K562 (cell line): ENCODE measurements at regions not wholly inside any gene's neighbourhood (a gene's known extent, or its start where the extent isn't known, plus 50 kb on each side); places are given as distances from the start of the nearest gene placed in this dataset.

Experiments used
- ATF2 ChIP-seq: sonication (generic); formaldehyde crosslinking; IDR thresholded peaks from 2 replicates; pipeline ENCODE4 v1.8.1; 2022; ENCODE audit warnings: missing genetic modification reagents
- ATF4 ChIP-seq: fragments of 450-650 bp; formaldehyde crosslinking; IDR thresholded peaks from 2 replicates; pipeline ENCODE4 v1.4.0; 2022; ENCODE audit warnings: mild to moderate bottlenecking, moderate library complexity
- CHD1 ChIP-seq: fragments of 200-600 bp; sonication (generic); IDR thresholded peaks from one replicate; pipeline ENCODE4 v1.6.1; 2012; ENCODE audit warnings: mild to moderate bottlenecking, moderate library complexity, low read length, inconsistent platforms
- EZH2 ChIP-seq: IDR thresholded peaks from 2 replicates; pipeline ENCODE4 v1.6.1; 2012; ENCODE audit warnings: low read depth, mild to moderate bottlenecking, inconsistent platforms, low read length, borderline replicate concordance
- FOSL1 ChIP-seq: fragments of 200-800 bp; sonication (Bioruptor generic); conservative IDR thresholded peaks from 2 replicates; pipeline ENCODE4 v1.6.1; 2016; ENCODE audit warnings: missing genetic modification characterization, missing compliant biosample characterization
- GTF2F1 ChIP-seq: IDR thresholded peaks from 2 replicates; pipeline ENCODE4 v1.6.1; 2011; ENCODE audit warnings: low read depth, low read length, improper control_type of control experiment
- KLF13 ChIP-seq: fragments of 450-650 bp; IDR thresholded peaks from 2 replicates; pipeline ENCODE4 v1.6.1; 2016; ENCODE audit warnings: missing genetic modification characterization, low read depth, mild to moderate bottlenecking, missing compliant biosample characterization, moderate library complexity, borderline replicate concordance
- L3MBTL2 ChIP-seq: fragments of 450-650 bp; IDR thresholded peaks from 2 replicates; pipeline ENCODE4 v1.6.1; 2016; ENCODE audit warnings: mild to moderate bottlenecking, moderate library complexity
- POLR2A ChIP-seq: fragments of 450-650 bp; conservative IDR thresholded peaks from 2 replicates; pipeline ENCODE4 v1.6.1; 2016
- TSC22D4 ChIP-seq: fragments of 450-650 bp; IDR thresholded peaks from 2 replicates; pipeline ENCODE4 v1.6.1; 2016; ENCODE audit warnings: missing genetic modification characterization, missing biosample characterization, control low read depth
- ZNF347 ChIP-seq: fragments of 450-650 bp; formaldehyde crosslinking; IDR thresholded peaks from 2 replicates; pipeline ENCODE4 v1.4.0; 2020; ENCODE audit warnings: low read depth, mild to moderate bottlenecking, moderate library complexity

GRCh38 chr2:240365971-240366471 is 69.4 kb upstream of the GPC1 start:
- TF ChIP-seq ATF2 (CRISPR knock-in tag) (no peak), L3MBTL2 (no peak), CHD1 (no peak), EZH2 (no peak), POLR2A (no peak), ATF4 (no peak), KLF13 (tag) (no peak), ZNF347 (CRISPR knock-in tag) (no peak), TSC22D4 (tag) (no peak), GTF2F1 (no peak), FOSL1 (no peak)
